WTC11 (cell line): ENCODE measurements at regions not wholly inside any gene's neighbourhood (a gene's known extent, or its start where the extent isn't known, plus 50 kb on each side); places are given as distances from the start of the nearest gene placed in this dataset.

Source experiments
- ETV6 ChIP-seq: sonication (generic); formaldehyde crosslinking; IDR thresholded peaks from 2 replicates; pipeline ENCODE4 v1.8.1; 2022; ENCODE audit warnings: mild to moderate bottlenecking, missing genetic modification reagents
- IRF2 ChIP-seq: sonication (generic); formaldehyde crosslinking; IDR thresholded peaks from 2 replicates; pipeline ENCODE4 v1.8.0; 2022; ENCODE audit warnings: low read depth, missing genetic modification reagents, borderline replicate concordance
- JUN ChIP-seq: sonication (generic); formaldehyde crosslinking; IDR thresholded peaks from 2 replicates; pipeline ENCODE4 v1.8.0; 2023; ENCODE audit warnings: mild to moderate bottlenecking, missing genetic modification reagents
- TF ChIP-seq, protein P1 (sequence below): fragments of 200-600 bp; IDR thresholded peaks from 2 replicates; pipeline ENCODE4 v1.8.0; 2022; ENCODE audit warnings: antibody characterized with exemption
- TF ChIP-seq, protein P2 (sequence below): sonication (generic); formaldehyde crosslinking; IDR thresholded peaks from 2 replicates; pipeline ENCODE4 v1.8.1; 2023; ENCODE audit warnings: mild to moderate bottlenecking, missing genetic modification reagents, moderate library complexity
- TF ChIP-seq, protein P3 (sequence below): sonication (generic); formaldehyde crosslinking; IDR thresholded peaks from 2 replicates; pipeline ENCODE4 v1.8.1; 2022; ENCODE audit warnings: mild to moderate bottlenecking, moderate library complexity, missing genetic modification reagents
- TF ChIP-seq, protein P4 (sequence below): sonication (generic); formaldehyde crosslinking; IDR thresholded peaks from 2 replicates; pipeline ENCODE4 v1.8.1; 2023; ENCODE audit warnings: mild to moderate bottlenecking, missing genetic modification reagents

DNA sequence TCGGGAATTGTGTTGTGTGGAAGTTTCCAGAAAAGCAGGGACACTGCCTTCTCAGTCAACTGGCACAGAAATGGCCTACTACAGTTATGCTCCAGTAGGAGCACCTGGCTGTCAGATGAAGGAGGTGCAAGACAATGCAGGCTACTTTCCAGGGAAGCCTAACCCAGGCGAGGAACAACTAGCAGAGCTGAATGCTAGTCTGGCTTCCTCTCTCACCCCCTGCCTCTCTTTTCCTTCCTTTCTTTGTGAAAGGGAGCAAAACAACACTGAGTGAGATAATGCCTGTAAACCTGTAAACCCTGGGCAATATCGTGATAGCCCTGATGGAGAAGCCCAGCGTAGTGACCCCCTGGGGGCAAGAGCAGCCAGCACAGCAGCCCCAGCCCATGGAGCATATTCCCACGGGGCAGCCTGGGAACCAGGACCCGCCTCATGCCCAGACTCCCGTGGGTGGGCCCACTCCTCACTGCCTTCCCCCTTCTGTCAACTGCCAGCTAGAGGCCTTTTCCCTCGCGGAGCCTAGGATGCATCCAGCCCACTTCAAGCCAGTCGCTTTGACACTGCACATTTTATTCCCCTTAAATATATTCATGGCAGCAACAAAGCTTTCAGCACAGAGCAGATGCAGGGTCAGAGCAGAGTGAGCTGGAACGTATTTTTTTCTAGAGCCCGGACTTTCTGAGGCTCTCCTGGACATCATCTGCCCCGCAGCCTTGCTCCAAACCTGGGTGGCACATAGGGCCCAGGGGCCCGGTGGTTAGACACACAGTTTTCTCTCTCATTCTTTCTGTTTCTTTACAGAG is 77.0 kb downstream of the PDCL3 start:
- TF ChIP-seq, protein P1, sequence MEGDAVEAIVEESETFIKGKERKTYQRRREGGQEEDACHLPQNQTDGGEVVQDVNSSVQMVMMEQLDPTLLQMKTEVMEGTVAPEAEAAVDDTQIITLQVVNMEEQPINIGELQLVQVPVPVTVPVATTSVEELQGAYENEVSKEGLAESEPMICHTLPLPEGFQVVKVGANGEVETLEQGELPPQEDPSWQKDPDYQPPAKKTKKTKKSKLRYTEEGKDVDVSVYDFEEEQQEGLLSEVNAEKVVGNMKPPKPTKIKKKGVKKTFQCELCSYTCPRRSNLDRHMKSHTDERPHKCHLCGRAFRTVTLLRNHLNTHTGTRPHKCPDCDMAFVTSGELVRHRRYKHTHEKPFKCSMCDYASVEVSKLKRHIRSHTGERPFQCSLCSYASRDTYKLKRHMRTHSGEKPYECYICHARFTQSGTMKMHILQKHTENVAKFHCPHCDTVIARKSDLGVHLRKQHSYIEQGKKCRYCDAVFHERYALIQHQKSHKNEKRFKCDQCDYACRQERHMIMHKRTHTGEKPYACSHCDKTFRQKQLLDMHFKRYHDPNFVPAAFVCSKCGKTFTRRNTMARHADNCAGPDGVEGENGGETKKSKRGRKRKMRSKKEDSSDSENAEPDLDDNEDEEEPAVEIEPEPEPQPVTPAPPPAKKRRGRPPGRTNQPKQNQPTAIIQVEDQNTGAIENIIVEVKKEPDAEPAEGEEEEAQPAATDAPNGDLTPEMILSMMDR = no peak
- TF ChIP-seq, protein P2, sequence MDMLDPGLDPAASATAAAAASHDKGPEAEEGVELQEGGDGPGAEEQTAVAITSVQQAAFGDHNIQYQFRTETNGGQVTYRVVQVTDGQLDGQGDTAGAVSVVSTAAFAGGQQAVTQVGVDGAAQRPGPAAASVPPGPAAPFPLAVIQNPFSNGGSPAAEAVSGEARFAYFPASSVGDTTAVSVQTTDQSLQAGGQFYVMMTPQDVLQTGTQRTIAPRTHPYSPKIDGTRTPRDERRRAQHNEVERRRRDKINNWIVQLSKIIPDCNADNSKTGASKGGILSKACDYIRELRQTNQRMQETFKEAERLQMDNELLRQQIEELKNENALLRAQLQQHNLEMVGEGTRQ = no peak
- no peak for TF ChIP-seq IRF2 (CRISPR knock-in tag)
- TF ChIP-seq, protein P3, sequence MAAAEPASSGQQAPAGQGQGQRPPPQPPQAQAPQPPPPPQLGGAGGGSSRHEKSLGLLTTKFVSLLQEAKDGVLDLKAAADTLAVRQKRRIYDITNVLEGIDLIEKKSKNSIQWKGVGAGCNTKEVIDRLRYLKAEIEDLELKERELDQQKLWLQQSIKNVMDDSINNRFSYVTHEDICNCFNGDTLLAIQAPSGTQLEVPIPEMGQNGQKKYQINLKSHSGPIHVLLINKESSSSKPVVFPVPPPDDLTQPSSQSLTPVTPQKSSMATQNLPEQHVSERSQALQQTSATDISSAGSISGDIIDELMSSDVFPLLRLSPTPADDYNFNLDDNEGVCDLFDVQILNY (CRISPR knock-in tag) = no peak
- TF ChIP-seq, protein P4, sequence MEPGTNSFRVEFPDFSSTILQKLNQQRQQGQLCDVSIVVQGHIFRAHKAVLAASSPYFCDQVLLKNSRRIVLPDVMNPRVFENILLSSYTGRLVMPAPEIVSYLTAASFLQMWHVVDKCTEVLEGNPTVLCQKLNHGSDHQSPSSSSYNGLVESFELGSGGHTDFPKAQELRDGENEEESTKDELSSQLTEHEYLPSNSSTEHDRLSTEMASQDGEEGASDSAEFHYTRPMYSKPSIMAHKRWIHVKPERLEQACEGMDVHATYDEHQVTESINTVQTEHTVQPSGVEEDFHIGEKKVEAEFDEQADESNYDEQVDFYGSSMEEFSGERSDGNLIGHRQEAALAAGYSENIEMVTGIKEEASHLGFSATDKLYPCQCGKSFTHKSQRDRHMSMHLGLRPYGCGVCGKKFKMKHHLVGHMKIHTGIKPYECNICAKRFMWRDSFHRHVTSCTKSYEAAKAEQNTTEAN (CRISPR knock-in tag) = no peak
- no peak for TF ChIP-seq ETV6 (CRISPR knock-in tag)
- no peak for TF ChIP-seq JUN
